H9 (cell line): ENCODE measurements at regions not wholly inside any gene's neighbourhood (a gene's known extent, or its start where the extent isn't known, plus 50 kb on each side); places are given as distances from the start of the nearest gene placed in this dataset.

Experiments
- DNase-seq: peaks from one replicate; pipeline ENCODE4 v3.0.0-alpha.2; 2017
- H2AFZ ChIP-seq: one replicate; pipeline ENCODE4 v1.6.1; 2013; ENCODE audit warnings: mild to moderate bottlenecking, low read length, control low read depth, moderate library complexity
- H2AK5ac ChIP-seq: 2 replicates; pipeline ENCODE4 v1.6.1; 2013; ENCODE audit warnings: low read length, control low read depth, mixed read lengths; ENCODE audit not compliant: insufficient read length
- H2BK120ac ChIP-seq: one replicate; pipeline ENCODE4 v1.6.1; 2013; ENCODE audit warnings: low read depth, mild to moderate bottlenecking, low read length, control low read depth, inconsistent platforms; ENCODE audit not compliant: poor library complexity, severe bottlenecking
- H2BK12ac ChIP-seq: 2 replicates; pipeline ENCODE4 v1.6.1; 2013; ENCODE audit warnings: low read length, control low read depth, mixed read lengths, low read depth; ENCODE audit not compliant: insufficient read length
- H2BK15ac ChIP-seq: 2 replicates; pipeline ENCODE4 v1.6.1; 2013; ENCODE audit warnings: low read depth, low read length, control low read depth
- H2BK20ac ChIP-seq: one replicate; pipeline ENCODE4 v1.6.1; 2013; ENCODE audit warnings: low read depth, mild to moderate bottlenecking, low read length, control low read depth, inconsistent platforms; ENCODE audit not compliant: poor library complexity, severe bottlenecking
- H2BK5ac ChIP-seq: 2 replicates; pipeline ENCODE4 v1.6.1; 2013; ENCODE audit warnings: low read length, control low read depth, mixed read lengths; ENCODE audit not compliant: insufficient read length
- H3K14ac ChIP-seq: 2 replicates; pipeline ENCODE4 v1.6.1; 2013; ENCODE audit warnings: low read length, control low read depth; ENCODE audit not compliant: insufficient read depth
- H3K18ac ChIP-seq: 2 replicates; pipeline ENCODE4 v1.6.1; 2013; ENCODE audit warnings: low read depth, mild to moderate bottlenecking, mixed read lengths, low read length, control low read depth; ENCODE audit not compliant: insufficient read length
- H3K23ac ChIP-seq: 2 replicates; pipeline ENCODE4 v1.6.1; 2013; ENCODE audit warnings: low read length, control low read depth, mixed read lengths, low read depth; ENCODE audit not compliant: insufficient read length
- H3K23me2 ChIP-seq: 2 replicates; pipeline ENCODE4 v1.6.1; 2013; ENCODE audit warnings: low read depth, mild to moderate bottlenecking, mixed read lengths, low read length, control low read depth; ENCODE audit not compliant: insufficient read length, poor library complexity, severe bottlenecking
- H3K27ac ChIP-seq: 2 replicates; pipeline ENCODE4 v1.5.1; 2013; ENCODE audit warnings: low read length, control low read depth, mixed read lengths, low read depth; ENCODE audit not compliant: insufficient read length
- H3K27me3 ChIP-seq: 2 replicates; pipeline ENCODE4 v1.6.1; 2013; ENCODE audit warnings: low read length, control low read depth, inconsistent platforms; ENCODE audit not compliant: insufficient read depth
- H3K4ac ChIP-seq: 2 replicates; pipeline ENCODE4 v1.6.1; 2013; ENCODE audit warnings: low read depth, mild to moderate bottlenecking, control low read depth, inconsistent platforms, low read length, moderate library complexity
- H3K4me1 ChIP-seq: 2 replicates; pipeline ENCODE4 v1.6.1; 2013; ENCODE audit warnings: low read length, control low read depth, inconsistent platforms; ENCODE audit not compliant: insufficient read depth
- H3K4me2 ChIP-seq: 2 replicates; pipeline ENCODE4 v1.6.1; 2013; ENCODE audit warnings: low read length, control low read depth, mixed read lengths; ENCODE audit not compliant: insufficient read length, insufficient read depth
- H3K56ac ChIP-seq: 2 replicates; pipeline ENCODE4 v1.6.1; 2013; ENCODE audit warnings: low read depth, mild to moderate bottlenecking, mixed read lengths, low read length, control low read depth; ENCODE audit not compliant: insufficient read length
- H3K79me1 ChIP-seq: 2 replicates; pipeline ENCODE4 v1.6.1; 2013; ENCODE audit warnings: low read depth, mild to moderate bottlenecking, moderate library complexity, low read length, control low read depth, inconsistent platforms; ENCODE audit not compliant: insufficient read depth, poor library complexity, severe bottlenecking
- H3K79me2 ChIP-seq: 2 replicates; pipeline ENCODE4 v1.6.1; 2013; ENCODE audit warnings: low read length, control low read depth, inconsistent platforms; ENCODE audit not compliant: insufficient read depth
- H3K9ac ChIP-seq: 2 replicates; pipeline ENCODE4 v1.6.1; 2013; ENCODE audit warnings: low read length, control low read depth, mixed read lengths; ENCODE audit not compliant: insufficient read length; ENCODE audit errors: extremely low read depth
- H3K9me3 ChIP-seq: one replicate; pipeline ENCODE4 v1.6.1; 2013; ENCODE audit warnings: low read depth, low read length, inconsistent platforms; ENCODE audit not compliant: control insufficient read depth
- H3T11ph ChIP-seq: one replicate; pipeline ENCODE4 v1.6.1; 2013; ENCODE audit warnings: mild to moderate bottlenecking, low read length, control low read depth, inconsistent platforms
- H4K20me1 ChIP-seq: one replicate; pipeline ENCODE4 v1.6.1; 2013; ENCODE audit not compliant: control insufficient read depth, insufficient read length, insufficient read depth
- H4K5ac ChIP-seq: 2 replicates; pipeline ENCODE4 v1.6.1; 2013; ENCODE audit warnings: low read depth, mild to moderate bottlenecking, mixed read lengths, low read length, control low read depth; ENCODE audit not compliant: insufficient read length
- H4K8ac ChIP-seq: replicated peaks from 2 replicates; pipeline ENCODE4 v1.6.1; 2013; ENCODE audit warnings: low read length, control low read depth, mixed read lengths, low read depth; ENCODE audit not compliant: insufficient read length
- H4K91ac ChIP-seq: 2 replicates; pipeline ENCODE4 v1.6.1; 2013; ENCODE audit warnings: low read depth, mild to moderate bottlenecking, moderate library complexity, mixed read lengths, low read length, control low read depth; ENCODE audit not compliant: insufficient read length
- H3K27ac Mint-ChIP-seq, 3 experiments: 2 replicates in 2 of 3; 3 replicates in 1 of 3; pipeline ENCODE4 v1.8.0; 2020 to 2021; ENCODE audit warnings: mixed read lengths in 3 of 3, mild to moderate bottlenecking in 1 of 3, moderate library complexity in 1 of 3
- H3K27me3 Mint-ChIP-seq: 2 replicates; pipeline ENCODE4 v1.8.0; 2021; ENCODE audit warnings: low read depth, mild to moderate bottlenecking, moderate library complexity, mixed read lengths
- H3K36me3 Mint-ChIP-seq, 3 experiments: 2 replicates in 2 of 3; 3 replicates in 1 of 3; pipeline ENCODE4 v1.8.0; 2020 to 2021; ENCODE audit warnings: low read depth in 3 of 3, mixed read lengths in 3 of 3; ENCODE audit not compliant: insufficient read depth in 1 of 3
- H3K4me1 Mint-ChIP-seq, 2 experiments: 2 replicates each; pipeline ENCODE4 v1.8.0; 2020; ENCODE audit warnings: mixed read lengths in 2 of 2
- H3K4me3 Mint-ChIP-seq, 2 experiments: 2 replicates in 1 of 2; 3 replicates in 1 of 2; pipeline ENCODE4 v1.8.0; 2020 to 2021; ENCODE audit warnings: mild to moderate bottlenecking in 2 of 2, mixed read lengths in 2 of 2, moderate library complexity in 1 of 2
- H3K9me3 Mint-ChIP-seq, 2 experiments: 2 replicates in 1 of 2; 3 replicates in 1 of 2; pipeline ENCODE4 v1.8.0; 2020; ENCODE audit warnings: mild to moderate bottlenecking in 2 of 2, mixed read lengths in 2 of 2, moderate library complexity in 1 of 2
- WGBS: extraction: QIAGEN DNeasy Blood & Tissue Kit; methylation state at CpG from one replicate; pipeline ENCODE4 v1.1.7; 2013; ENCODE audit warnings: missing lambda C conversion rate, low lambda C conversion rate, mixed read lengths; ENCODE audit not compliant: insufficient read length; ENCODE audit errors: extremely low coverage; 5-methylcytosine and 5-hydroxymethylcytosine counted together
- TF ChIP-seq, protein P1 (sequence below): fragments of 200-600 bp; sonication (generic); conservative IDR thresholded peaks from 3 replicates; pipeline ENCODE4 v1.8.0; 2021; ENCODE audit warnings: antibody characterized with exemption, mild to moderate bottlenecking

DNA sequence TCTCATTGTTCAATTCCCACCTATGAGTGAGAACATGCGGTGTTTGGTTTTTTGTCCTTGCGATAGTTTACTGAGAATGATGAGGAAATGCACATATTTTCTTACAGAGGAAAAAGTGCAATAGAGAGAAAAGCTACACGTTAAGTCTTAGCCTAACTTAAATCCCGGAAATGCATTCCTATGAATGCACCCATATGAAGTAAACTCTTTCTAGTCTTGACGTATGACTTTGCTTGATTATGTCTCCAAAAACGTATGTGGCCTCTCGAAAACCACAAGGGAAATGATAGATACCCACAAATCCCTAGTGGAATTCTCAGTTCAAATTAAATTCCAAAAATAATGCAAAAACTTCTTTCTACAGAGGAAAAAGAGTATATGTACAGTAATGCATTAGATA lies 90.7 kb upstream of the SASH1 start:
- Histone ChIP-seq H3K9me3 (no peaks in the 10 kb centered on the region), H3K4me1 (no peaks in the 10 kb centered on the region), H4K91ac (no peak overlapping the region), H3K23me2 (no peaks in the 10 kb centered on the region), H3K56ac (no peak overlapping the region), H2BK5ac (no peak overlapping the region), H4K20me1 (no peaks in the 10 kb centered on the region), H2AK5ac (no peak overlapping the region), H3K23ac (no peak overlapping the region), H3T11ph (no peak overlapping the region), H2BK15ac (no peak overlapping the region), H3K9ac (no peak overlapping the region), H3K14ac (no peak overlapping the region), H3K27ac (no peak overlapping the region), H3K4ac (no peak overlapping the region), H2BK20ac (no peak overlapping the region), H3K79me1 (no peaks in the 10 kb centered on the region), H2BK120ac (no peak overlapping the region), H4K8ac (no peak overlapping the region), H3K79me2 (no peaks in the 10 kb centered on the region), H2BK12ac (no peak overlapping the region), H2AFZ (no peak overlapping the region), H3K27me3 (no peaks in the 10 kb centered on the region), H3K18ac (no peak overlapping the region), H4K5ac (no peak overlapping the region), H3K4me2 (no peak overlapping the region)
- H3K4me1 Mint-ChIP-seq = peaks cover 3 to 5% of the 10 kb centered on the region in 2 experiments; a peak in 3 of 4 replicates
- no peaks in the 10 kb centered on the region for H3K27me3 Mint-ChIP-seq
- peaks cover 0 to 5% (median 0%) of the 10 kb centered on the region in 3 experiments; a peak in 1 of 7 replicates for H3K36me3 Mint-ChIP-seq
- no peak overlapping the region for H3K27ac Mint-ChIP-seq
- TF ChIP-seq, protein P1, sequence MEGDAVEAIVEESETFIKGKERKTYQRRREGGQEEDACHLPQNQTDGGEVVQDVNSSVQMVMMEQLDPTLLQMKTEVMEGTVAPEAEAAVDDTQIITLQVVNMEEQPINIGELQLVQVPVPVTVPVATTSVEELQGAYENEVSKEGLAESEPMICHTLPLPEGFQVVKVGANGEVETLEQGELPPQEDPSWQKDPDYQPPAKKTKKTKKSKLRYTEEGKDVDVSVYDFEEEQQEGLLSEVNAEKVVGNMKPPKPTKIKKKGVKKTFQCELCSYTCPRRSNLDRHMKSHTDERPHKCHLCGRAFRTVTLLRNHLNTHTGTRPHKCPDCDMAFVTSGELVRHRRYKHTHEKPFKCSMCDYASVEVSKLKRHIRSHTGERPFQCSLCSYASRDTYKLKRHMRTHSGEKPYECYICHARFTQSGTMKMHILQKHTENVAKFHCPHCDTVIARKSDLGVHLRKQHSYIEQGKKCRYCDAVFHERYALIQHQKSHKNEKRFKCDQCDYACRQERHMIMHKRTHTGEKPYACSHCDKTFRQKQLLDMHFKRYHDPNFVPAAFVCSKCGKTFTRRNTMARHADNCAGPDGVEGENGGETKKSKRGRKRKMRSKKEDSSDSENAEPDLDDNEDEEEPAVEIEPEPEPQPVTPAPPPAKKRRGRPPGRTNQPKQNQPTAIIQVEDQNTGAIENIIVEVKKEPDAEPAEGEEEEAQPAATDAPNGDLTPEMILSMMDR = no peak
- WGBS = no CpG with 5 or more reads among the region's 7 CpGs
- no peak overlapping the region for H3K4me3 Mint-ChIP-seq
- peaks cover 0 to 7% of the 10 kb centered on the region in 2 experiments; a peak in 2 of 5 replicates for H3K9me3 Mint-ChIP-seq
- no peak for DNase-seq
